Loucy (cell line): ENCODE measurements at regions not wholly inside any gene's neighbourhood (a gene's known extent, or its start where the extent isn't known, plus 50 kb on each side); places are given as distances from the start of the nearest gene placed in this dataset.

Source experiments
- H2AFZ ChIP-seq: fragments of 200-600 bp; sonication (generic); 2 replicates; pipeline ENCODE4 v1.6.0; 2016; ENCODE audit warnings: antibody characterized with exemption, mild to moderate bottlenecking, low read length, moderate library complexity
- H3F3A ChIP-seq: fragments of 200-600 bp; 2 replicates; pipeline ENCODE4 v1.6.0; 2016; ENCODE audit warnings: antibody characterized with exemption, low read depth, mild to moderate bottlenecking
- H3K27me3 ChIP-seq: fragments of 200-600 bp; sonication (generic); 2 replicates; pipeline ENCODE4 v1.6.1; 2014; ENCODE audit warnings: low read length, mild to moderate bottlenecking; ENCODE audit not compliant: insufficient read depth, poor library complexity, severe bottlenecking
- H3K36me3 ChIP-seq: fragments of 200-600 bp; sonication (generic); 2 replicates; pipeline ENCODE4 v1.6.1; 2016; ENCODE audit warnings: low read length; ENCODE audit not compliant: insufficient read depth
- H3K4me1 ChIP-seq: fragments of 200-600 bp; sonication (generic); 2 replicates; pipeline ENCODE4 v1.5.1; 2014; ENCODE audit warnings: low read length, mild to moderate bottlenecking; ENCODE audit not compliant: insufficient read depth, poor library complexity, severe bottlenecking
- H3K4me2 ChIP-seq: fragments of 200-600 bp; sonication (generic); 2 replicates; pipeline ENCODE4 v1.6.0; 2014; ENCODE audit warnings: antibody characterized with exemption, low read length, low read depth, mild to moderate bottlenecking; ENCODE audit not compliant: poor library complexity, severe bottlenecking
- H3K4me3 ChIP-seq: fragments of 200-600 bp; sonication (generic); 2 replicates; pipeline ENCODE4 v1.5.1; 2014; ENCODE audit warnings: low read length, mild to moderate bottlenecking, mixed read lengths; ENCODE audit not compliant: poor library complexity, severe bottlenecking
- H3K79me2 ChIP-seq: fragments of 200-600 bp; sonication (generic); 2 replicates; pipeline ENCODE4 v1.6.1; 2014; ENCODE audit warnings: low read length; ENCODE audit not compliant: insufficient read depth
- H3K9ac ChIP-seq: fragments of 200-600 bp; sonication (generic); 2 replicates; pipeline ENCODE4 v1.6.0; 2014; ENCODE audit warnings: mild to moderate bottlenecking, low read depth, low read length, moderate library complexity; ENCODE audit not compliant: poor library complexity, severe bottlenecking
- H3K9me2 ChIP-seq: fragments of 200-600 bp; sonication (generic); replicated peaks from 2 replicates; pipeline ENCODE4 v1.6.1; 2016; ENCODE audit warnings: low read depth, low read length, mixed read lengths
- H3K9me3 ChIP-seq: fragments of 200-600 bp; sonication (generic); 2 replicates; pipeline ENCODE4 v1.6.1; 2014; ENCODE audit warnings: mild to moderate bottlenecking, antibody characterized with exemption, low read length, low read depth; ENCODE audit not compliant: insufficient read depth
- H4K20me1 ChIP-seq: fragments of 200-600 bp; sonication (generic); 2 replicates; pipeline ENCODE4 v1.6.0; 2014; ENCODE audit warnings: antibody characterized with exemption, low read length, mild to moderate bottlenecking; ENCODE audit not compliant: insufficient read depth, poor library complexity, severe bottlenecking
- CTCF ChIP-seq: fragments of 200-600 bp; sonication (generic); conservative IDR thresholded peaks from 2 replicates; pipeline ENCODE4 v1.5.1; 2014; ENCODE audit warnings: mild to moderate bottlenecking, antibody characterized with exemption, low read length
- EZH2phosphoT487 ChIP-seq: fragments of 200-600 bp; IDR thresholded peaks from 2 replicates; pipeline ENCODE4 v1.6.1; 2018; ENCODE audit warnings: antibody characterized with exemption, mild to moderate bottlenecking, moderate library complexity, borderline replicate concordance

DNA sequence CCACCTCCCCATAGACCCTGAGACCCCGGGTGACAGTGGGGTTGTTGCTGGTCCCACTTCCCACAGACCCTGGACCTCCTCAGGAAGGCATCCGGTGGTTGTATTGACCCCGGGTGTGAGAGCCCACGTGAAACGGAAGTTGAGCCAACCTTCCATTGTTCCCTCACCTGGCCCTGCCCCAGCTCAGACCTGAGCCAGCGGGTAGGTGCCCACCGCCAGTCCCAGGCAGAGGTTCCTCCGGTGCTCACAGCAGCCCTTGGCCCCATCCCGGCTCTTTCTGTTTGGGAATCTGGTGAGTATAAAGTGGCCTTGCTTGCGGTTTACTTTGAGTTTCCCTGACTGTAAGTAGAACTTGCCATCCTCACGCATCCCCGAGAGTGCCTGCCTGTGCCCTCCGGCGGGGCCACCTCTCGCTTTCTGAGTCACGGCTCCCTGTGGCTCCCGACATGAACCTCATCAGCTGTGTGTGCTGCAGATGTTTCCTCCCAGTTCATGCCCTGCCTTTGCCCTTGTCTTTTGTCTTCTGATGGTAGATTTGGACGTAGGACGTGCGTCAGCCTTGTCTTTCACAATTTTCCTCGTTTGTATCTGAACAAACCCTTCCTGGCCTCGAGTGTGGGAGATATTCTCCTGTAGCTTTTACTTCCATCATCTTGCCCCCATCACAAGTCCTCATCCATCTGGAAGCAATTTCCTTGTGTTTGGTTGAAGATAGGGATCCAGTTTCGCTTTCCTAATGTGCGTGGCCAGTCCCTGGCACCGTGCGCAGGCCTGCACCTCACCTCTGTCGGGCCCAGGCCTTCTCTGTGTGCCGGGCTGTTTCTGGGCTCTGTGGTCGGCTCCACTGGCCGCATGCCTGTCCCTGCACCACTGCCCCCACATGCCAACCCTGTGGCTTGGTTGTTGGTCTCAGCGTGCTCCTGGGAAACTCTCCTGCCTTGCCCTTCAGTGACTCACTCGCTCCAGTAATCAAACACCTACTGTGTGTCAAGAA is 76.0 kb downstream of the METRNL start:
- no peak for TF ChIP-seq EZH2phosphoT487
- TF ChIP-seq CTCF = no peak
- no peak overlapping the region for H3K4me3 ChIP-seq
- H2AFZ ChIP-seq = no peak overlapping the region
- no peaks in the 10 kb centered on the region for H3K9me2 ChIP-seq
- H3K27me3 ChIP-seq = no peaks in the 10 kb centered on the region
- H3K4me2 ChIP-seq = no peak overlapping the region
- H3K79me2 ChIP-seq = no peaks in the 10 kb centered on the region
- no peaks in the 10 kb centered on the region for H4K20me1 ChIP-seq
- H3K4me1 ChIP-seq = no peaks in the 10 kb centered on the region
- no peak overlapping the region for H3K9ac ChIP-seq
- H3K9me3 ChIP-seq = peaks cover 14% of the 10 kb centered on the region; the same call in 1 of the 2 replicates
- H3F3A ChIP-seq = no peaks in the 10 kb centered on the region
- no peaks in the 10 kb centered on the region for H3K36me3 ChIP-seq

DNA sequence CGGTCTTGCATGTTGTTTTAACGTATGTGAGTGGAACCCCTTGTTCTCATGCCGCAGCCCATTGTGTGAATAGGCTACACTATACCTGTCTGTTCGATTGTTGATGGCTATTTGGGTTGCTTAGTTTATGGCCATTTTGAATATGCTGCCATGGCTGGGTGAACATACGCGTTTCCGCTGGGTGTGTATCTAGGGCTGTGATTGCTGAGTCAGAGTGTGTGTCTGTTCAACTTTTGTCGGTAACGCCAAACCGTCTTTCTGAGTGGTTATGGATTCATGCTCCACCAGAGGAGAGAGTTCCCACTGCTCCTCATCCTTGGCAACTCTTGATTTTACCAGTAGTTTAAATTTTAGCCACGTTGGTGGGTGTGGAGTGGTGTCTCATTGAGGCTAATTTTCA is 77.0 kb downstream of the METRNL start:
- Histone ChIP-seq H3K9ac (no peak overlapping the region), H3K4me2 (no peak overlapping the region), H3F3A (no peaks in the 10 kb centered on the region), H3K4me3 (no peak overlapping the region), H4K20me1 (no peaks in the 10 kb centered on the region), H3K9me3 (peaks cover 14% of the 10 kb centered on the region; the same call in 1 of the 2 replicates), H3K4me1 (no peaks in the 10 kb centered on the region), H3K79me2 (no peaks in the 10 kb centered on the region), H3K27me3 (no peaks in the 10 kb centered on the region), H3K36me3 (no peaks in the 10 kb centered on the region), H2AFZ (no peak overlapping the region), H3K9me2 (no peaks in the 10 kb centered on the region)
- TF ChIP-seq CTCF = no peak
- TF ChIP-seq EZH2phosphoT487 = no peak

GRCh38 chr17:83159204-83160049 is 80.0 kb downstream of the METRNL start:
- Histone ChIP-seq H3K27me3 (no peaks in the 10 kb centered on the region), H4K20me1 (no peaks in the 10 kb centered on the region), H3K4me3 (no peak overlapping the region), H3K79me2 (no peaks in the 10 kb centered on the region), H3K36me3 (no peaks in the 10 kb centered on the region), H2AFZ (no peak overlapping the region), H3K9ac (no peak overlapping the region), H3K4me2 (no peak overlapping the region), H3K9me3 (peaks cover 18% of the 10 kb centered on the region; the same call in 1 of the 2 replicates), H3F3A (no peaks in the 10 kb centered on the region), H3K9me2 (no peaks in the 10 kb centered on the region), H3K4me1 (no peaks in the 10 kb centered on the region)
- no peak for TF ChIP-seq CTCF
